K562 (cell line): ENCODE measurements at regions not wholly inside any gene's neighbourhood (a gene's known extent, or its start where the extent isn't known, plus 50 kb on each side); places are given as distances from the start of the nearest gene placed in this dataset.

Experiments
- CBX5 ChIP-seq: IDR thresholded peaks from 2 replicates; pipeline ENCODE4 v1.6.1; 2014; ENCODE audit warnings: low read depth, borderline replicate concordance
- GTF2F1 ChIP-seq: IDR thresholded peaks from 2 replicates; pipeline ENCODE4 v1.6.1; 2011; ENCODE audit warnings: low read depth, low read length, improper control_type of control experiment
- NFE2L1 ChIP-seq: fragments of 450-650 bp; IDR thresholded peaks from 2 replicates; pipeline ENCODE4 v1.6.1; 2016; ENCODE audit warnings: missing genetic modification characterization, low read depth, mild to moderate bottlenecking, missing compliant biosample characterization, moderate library complexity, borderline replicate concordance
- NFYB ChIP-seq: IDR thresholded peaks from 2 replicates; pipeline ENCODE4 v1.6.1; 2011; ENCODE audit warnings: mild to moderate bottlenecking, moderate library complexity; ENCODE audit not compliant: insufficient read length; ENCODE audit errors: extremely low read depth
- POLR2AphosphoS5 ChIP-seq: IDR thresholded peaks from 2 replicates; pipeline ENCODE4 v1.6.1; 2011; ENCODE audit warnings: mild to moderate bottlenecking, low read depth, low read length, moderate library complexity; ENCODE audit not compliant: control insufficient read depth, insufficient read depth
- TAF9B ChIP-seq: fragments of 450-650 bp; IDR thresholded peaks from 2 replicates; pipeline ENCODE4 v1.6.1; 2018; ENCODE audit warnings: mild to moderate bottlenecking; ENCODE audit not compliant: partially characterized antibody
- ZKSCAN8 ChIP-seq: fragments of 200-800 bp; sonication (Bioruptor generic); IDR thresholded peaks from 2 replicates; pipeline ENCODE4 v1.6.1; 2016; ENCODE audit warnings: missing genetic modification characterization, missing compliant biosample characterization
- ZNF24 ChIP-seq: fragments of 450-650 bp; IDR thresholded peaks from 2 replicates; pipeline ENCODE4 v1.6.1; 2016
- ZNF274 ChIP-seq: IDR thresholded peaks from 2 replicates; pipeline ENCODE4 v1.6.1; 2011; ENCODE audit warnings: low read depth, mild to moderate bottlenecking, low read length, moderate library complexity, borderline replicate concordance
- ZNF311 ChIP-seq: fragments of 250-450 bp; sonication (Bioruptor Pico); IDR thresholded peaks from 2 replicates; pipeline ENCODE4 v1.4.0; 2020; ENCODE audit warnings: mild to moderate bottlenecking, moderate library complexity
- ZNF347 ChIP-seq: fragments of 450-650 bp; formaldehyde crosslinking; IDR thresholded peaks from 2 replicates; pipeline ENCODE4 v1.4.0; 2020; ENCODE audit warnings: low read depth, mild to moderate bottlenecking, moderate library complexity
- ZNF830 ChIP-seq: fragments of 250-450 bp; sonication (Bioruptor Pico); IDR thresholded peaks from 2 replicates; pipeline ENCODE4 v1.5.0; 2021; ENCODE audit warnings: mild to moderate bottlenecking
- TF ChIP-seq, protein P1 (sequence below): fragments of 450-650 bp; formaldehyde crosslinking; IDR thresholded peaks from 2 replicates; pipeline ENCODE4 v1.4.0; 2020; ENCODE audit warnings: mild to moderate bottlenecking, mixed read lengths
- TF ChIP-seq, protein P2 (sequence below), 3 experiments: IDR thresholded peaks in 2 of 3; conservative IDR thresholded peaks in 1 of 3; 2 replicates each; pipeline ENCODE4 v1.5.1; 2011 to 2012; ENCODE audit warnings: low read length in 3 of 3, mild to moderate bottlenecking in 3 of 3, control low read depth in 2 of 3, improper control_type of control experiment in 1 of 3, inconsistent platforms in 1 of 3, low read depth in 1 of 3, mixed read lengths in 1 of 3, moderate library complexity in 1 of 3; ENCODE audit not compliant: insufficient read depth in 2 of 3

DNA sequence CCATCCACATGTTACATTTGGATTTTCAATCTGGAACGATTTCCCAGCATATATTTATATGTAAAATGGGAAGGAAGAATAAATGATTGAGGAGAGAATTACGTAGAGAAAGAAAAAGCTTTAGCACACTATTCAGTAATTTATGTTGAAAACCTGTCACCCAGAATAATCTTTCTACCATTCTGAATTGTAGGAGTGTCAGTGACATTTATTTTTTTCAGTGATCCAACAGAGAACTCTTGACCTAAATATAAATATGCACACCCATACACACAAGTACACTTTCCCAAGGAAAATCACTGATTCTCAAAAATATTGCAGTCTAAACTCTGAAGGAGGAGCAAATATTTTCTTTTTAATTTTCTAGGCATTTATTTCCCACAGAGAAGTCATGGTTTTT lies 140.2 kb upstream of the LRP1B start:
- TF ChIP-seq TAF9B = no peak
- TF ChIP-seq, protein P1, sequence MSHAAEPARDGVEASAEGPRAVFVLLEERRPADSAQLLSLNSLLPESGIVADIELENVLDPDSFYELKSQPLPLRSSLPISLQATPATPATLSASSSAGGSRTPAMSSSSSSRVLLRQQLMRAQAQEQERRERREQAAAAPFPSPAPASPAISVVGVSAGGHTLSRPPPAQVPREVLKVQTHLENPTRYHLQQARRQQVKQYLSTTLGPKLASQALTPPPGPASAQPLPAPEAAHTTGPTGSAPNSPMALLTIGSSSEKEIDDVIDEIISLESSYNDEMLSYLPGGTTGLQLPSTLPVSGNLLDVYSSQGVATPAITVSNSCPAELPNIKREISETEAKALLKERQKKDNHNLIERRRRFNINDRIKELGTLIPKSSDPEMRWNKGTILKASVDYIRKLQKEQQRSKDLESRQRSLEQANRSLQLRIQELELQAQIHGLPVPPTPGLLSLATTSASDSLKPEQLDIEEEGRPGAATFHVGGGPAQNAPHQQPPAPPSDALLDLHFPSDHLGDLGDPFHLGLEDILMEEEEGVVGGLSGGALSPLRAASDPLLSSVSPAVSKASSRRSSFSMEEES (CRISPR knock-in tag) = no peak
- TF ChIP-seq POLR2AphosphoS5 = no peak
- no peak for TF ChIP-seq ZNF347 (CRISPR knock-in tag)
- TF ChIP-seq NFYB = no peak
- no peak for TF ChIP-seq ZNF274
- TF ChIP-seq, protein P2, sequence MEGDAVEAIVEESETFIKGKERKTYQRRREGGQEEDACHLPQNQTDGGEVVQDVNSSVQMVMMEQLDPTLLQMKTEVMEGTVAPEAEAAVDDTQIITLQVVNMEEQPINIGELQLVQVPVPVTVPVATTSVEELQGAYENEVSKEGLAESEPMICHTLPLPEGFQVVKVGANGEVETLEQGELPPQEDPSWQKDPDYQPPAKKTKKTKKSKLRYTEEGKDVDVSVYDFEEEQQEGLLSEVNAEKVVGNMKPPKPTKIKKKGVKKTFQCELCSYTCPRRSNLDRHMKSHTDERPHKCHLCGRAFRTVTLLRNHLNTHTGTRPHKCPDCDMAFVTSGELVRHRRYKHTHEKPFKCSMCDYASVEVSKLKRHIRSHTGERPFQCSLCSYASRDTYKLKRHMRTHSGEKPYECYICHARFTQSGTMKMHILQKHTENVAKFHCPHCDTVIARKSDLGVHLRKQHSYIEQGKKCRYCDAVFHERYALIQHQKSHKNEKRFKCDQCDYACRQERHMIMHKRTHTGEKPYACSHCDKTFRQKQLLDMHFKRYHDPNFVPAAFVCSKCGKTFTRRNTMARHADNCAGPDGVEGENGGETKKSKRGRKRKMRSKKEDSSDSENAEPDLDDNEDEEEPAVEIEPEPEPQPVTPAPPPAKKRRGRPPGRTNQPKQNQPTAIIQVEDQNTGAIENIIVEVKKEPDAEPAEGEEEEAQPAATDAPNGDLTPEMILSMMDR (IDR thresholded peaks at IDR 0.05 in 2 of 3, conservative IDR thresholded peaks at IDR 0.05 in 1 of 3; ENCODE audit: insufficient read depth in 2 of 3, low read depth in 1 of 3, low read length in 3 of 3) = no peak
- no peak for TF ChIP-seq ZNF311 (CRISPR knock-in tag)
- no peak for TF ChIP-seq GTF2F1
- TF ChIP-seq ZNF830 (CRISPR knock-in tag) = no peak
- no peak for TF ChIP-seq ZKSCAN8
- no peak for TF ChIP-seq ZNF24
- TF ChIP-seq CBX5 = no peak
- no peak for TF ChIP-seq NFE2L1 (tag)
